ENCODE measurements at regions not wholly inside any gene's neighbourhood (a gene's known extent, or its start where the extent isn't known, plus 50 kb on each side); places are given as distances from the start of the nearest gene placed in this dataset.

DNA sequence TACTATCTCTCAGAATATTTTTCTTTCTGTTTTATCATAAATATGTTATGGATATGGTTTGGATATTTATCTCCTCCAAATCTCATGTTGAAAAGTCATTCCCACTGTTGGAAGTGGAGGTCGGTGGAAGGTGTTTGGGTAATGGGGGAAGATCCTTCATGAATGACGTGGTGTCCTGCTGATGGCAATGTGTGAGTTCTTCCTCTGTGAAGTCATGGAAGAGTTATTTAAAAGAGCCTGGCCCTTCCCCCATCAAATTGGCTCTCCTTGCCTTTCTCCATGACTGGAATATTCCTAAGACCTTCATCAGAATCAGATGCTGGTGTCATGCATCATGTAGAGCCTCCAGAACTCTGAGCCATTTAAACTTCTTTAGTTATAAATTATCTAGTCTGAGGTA lies 1291.6 kb downstream of the FSCB start:
- Histone ChIP-seq H3K27ac (ENCODE audit: extremely low read depth, low read depth, low read length) (no peak overlapping the region), H3K9me3 (ENCODE audit: control insufficient read depth, insufficient read depth, low read depth, low read length) (no peaks in the 10 kb centered on the region), H3K4me3 (ENCODE audit: low read depth, low read length) (no peak overlapping the region), H3K36me3 (ENCODE audit: control insufficient read depth in 2 of 2, insufficient read depth in 1 of 2, low read length in 2 of 2) (no peaks in the 10 kb centered on the region), H3K4me1 (ENCODE audit: control insufficient read depth, insufficient read depth, low read length) (no peaks in the 10 kb centered on the region)
- ChIA-PET CTCF (no interaction called here), POLR2A (no interaction called here)
- TF ChIP-seq IKZF3 (tag by site-specific recombination; IDR thresholded peaks at IDR 0.05) (no peak), SALL2 (tag by site-specific recombination; IDR thresholded peaks at IDR 0.05; ENCODE audit: borderline replicate concordance) (no peak), ZNF112 (tag by site-specific recombination; IDR thresholded peaks at IDR 0.05) (no peak), ZNF521 (tag by site-specific recombination; IDR thresholded peaks at IDR 0.05) (no peak), ZNF423 (tag by site-specific recombination; IDR thresholded peaks at IDR 0.05) (no peak), ZNF354C (tag by site-specific recombination; IDR thresholded peaks at IDR 0.05; ENCODE audit: borderline replicate concordance, low read depth) (no peak), ZNF549 (tag by site-specific recombination; IDR thresholded peaks at IDR 0.05) (no peak), TCF7L2 (IDR thresholded peaks at IDR 0.05; ENCODE audit: borderline replicate concordance, low read depth, low read length) (no peak), ZNF214 (tag by site-specific recombination; IDR thresholded peaks at IDR 0.05; ENCODE audit: borderline replicate concordance) (no peak), FEZF1 (tag by site-specific recombination; IDR thresholded peaks at IDR 0.05) (no peak), GLI4 (tag by site-specific recombination; IDR thresholded peaks at IDR 0.05) (no peak), ZFP41 (tag by site-specific recombination; IDR thresholded peaks at IDR 0.05; ENCODE audit: borderline replicate concordance) (no peak), ZNF248 (tag by site-specific recombination; IDR thresholded peaks at IDR 0.05) (no peak), GFI1B (tag by site-specific recombination; IDR thresholded peaks at IDR 0.05) (no peak), ZNF701 (tag by site-specific recombination; IDR thresholded peaks at IDR 0.05) (no peak), ZSCAN23 (tag by site-specific recombination; IDR thresholded peaks at IDR 0.05) (no peak), ZNF658 (tag by site-specific recombination; IDR thresholded peaks at IDR 0.05) (no peak)
- TF ChIP-seq, protein P1, sequence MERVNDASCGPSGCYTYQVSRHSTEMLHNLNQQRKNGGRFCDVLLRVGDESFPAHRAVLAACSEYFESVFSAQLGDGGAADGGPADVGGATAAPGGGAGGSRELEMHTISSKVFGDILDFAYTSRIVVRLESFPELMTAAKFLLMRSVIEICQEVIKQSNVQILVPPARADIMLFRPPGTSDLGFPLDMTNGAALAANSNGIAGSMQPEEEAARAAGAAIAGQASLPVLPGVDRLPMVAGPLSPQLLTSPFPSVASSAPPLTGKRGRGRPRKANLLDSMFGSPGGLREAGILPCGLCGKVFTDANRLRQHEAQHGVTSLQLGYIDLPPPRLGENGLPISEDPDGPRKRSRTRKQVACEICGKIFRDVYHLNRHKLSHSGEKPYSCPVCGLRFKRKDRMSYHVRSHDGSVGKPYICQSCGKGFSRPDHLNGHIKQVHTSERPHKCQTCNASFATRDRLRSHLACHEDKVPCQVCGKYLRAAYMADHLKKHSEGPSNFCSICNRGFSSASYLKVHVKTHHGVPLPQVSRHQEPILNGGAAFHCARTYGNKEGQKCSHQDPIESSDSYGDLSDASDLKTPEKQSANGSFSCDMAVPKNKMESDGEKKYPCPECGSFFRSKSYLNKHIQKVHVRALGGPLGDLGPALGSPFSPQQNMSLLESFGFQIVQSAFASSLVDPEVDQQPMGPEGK (tag by site-specific recombination; IDR thresholded peaks at IDR 0.05), result no peak
- TF ChIP-seq, protein P2, sequence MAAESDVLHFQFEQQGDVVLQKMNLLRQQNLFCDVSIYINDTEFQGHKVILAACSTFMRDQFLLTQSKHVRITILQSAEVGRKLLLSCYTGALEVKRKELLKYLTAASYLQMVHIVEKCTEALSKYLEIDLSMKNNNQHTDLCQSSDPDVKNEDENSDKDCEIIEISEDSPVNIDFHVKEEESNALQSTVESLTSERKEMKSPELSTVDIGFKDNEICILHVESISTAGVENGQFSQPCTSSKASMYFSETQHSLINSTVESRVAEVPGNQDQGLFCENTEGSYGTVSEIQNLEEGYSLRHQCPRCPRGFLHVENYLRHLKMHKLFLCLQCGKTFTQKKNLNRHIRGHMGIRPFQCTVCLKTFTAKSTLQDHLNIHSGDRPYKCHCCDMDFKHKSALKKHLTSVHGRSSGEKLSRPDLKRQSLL (tag by site-specific recombination; IDR thresholded peaks at IDR 0.05), result no peak

DNA sequence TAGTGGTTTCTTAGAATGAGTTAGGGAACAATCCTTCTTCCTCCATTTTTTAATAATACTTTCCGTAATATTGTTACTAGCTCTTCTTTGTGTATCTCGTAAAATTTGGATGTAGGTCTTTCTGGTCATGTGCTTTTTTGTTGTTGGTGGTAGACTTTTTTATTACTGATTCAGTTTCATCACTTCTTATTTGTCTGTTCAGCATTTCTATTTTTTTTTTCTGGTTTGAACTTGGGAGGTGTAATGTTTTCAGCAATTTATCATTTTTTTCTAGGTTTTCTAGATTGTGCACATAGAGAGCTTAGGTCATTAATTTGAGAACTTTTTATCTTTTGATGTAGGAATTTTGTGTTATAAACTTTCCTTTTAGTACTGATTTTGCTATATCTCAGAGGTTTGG lies 1299.9 kb downstream of the FSCB start:
- ChIA-PET POLR2A (no interaction called here), CTCF (no interaction called here)
- H3K4me3 ChIP-seq (ENCODE audit: low read depth, low read length), result no peak overlapping the region
- no peak overlapping the region for H3K27ac ChIP-seq (ENCODE audit: extremely low read depth, low read depth, low read length)
- H3K36me3 ChIP-seq (ENCODE audit: control insufficient read depth in 2 of 2, insufficient read depth in 1 of 2, low read length in 2 of 2), result no peaks in the 10 kb centered on the region
- no peaks in the 10 kb centered on the region for H3K4me1 ChIP-seq (ENCODE audit: control insufficient read depth, insufficient read depth, low read length)
- H3K9me3 ChIP-seq (ENCODE audit: control insufficient read depth, insufficient read depth, low read depth, low read length), result no peaks in the 10 kb centered on the region
- TF ChIP-seq, protein P3, sequence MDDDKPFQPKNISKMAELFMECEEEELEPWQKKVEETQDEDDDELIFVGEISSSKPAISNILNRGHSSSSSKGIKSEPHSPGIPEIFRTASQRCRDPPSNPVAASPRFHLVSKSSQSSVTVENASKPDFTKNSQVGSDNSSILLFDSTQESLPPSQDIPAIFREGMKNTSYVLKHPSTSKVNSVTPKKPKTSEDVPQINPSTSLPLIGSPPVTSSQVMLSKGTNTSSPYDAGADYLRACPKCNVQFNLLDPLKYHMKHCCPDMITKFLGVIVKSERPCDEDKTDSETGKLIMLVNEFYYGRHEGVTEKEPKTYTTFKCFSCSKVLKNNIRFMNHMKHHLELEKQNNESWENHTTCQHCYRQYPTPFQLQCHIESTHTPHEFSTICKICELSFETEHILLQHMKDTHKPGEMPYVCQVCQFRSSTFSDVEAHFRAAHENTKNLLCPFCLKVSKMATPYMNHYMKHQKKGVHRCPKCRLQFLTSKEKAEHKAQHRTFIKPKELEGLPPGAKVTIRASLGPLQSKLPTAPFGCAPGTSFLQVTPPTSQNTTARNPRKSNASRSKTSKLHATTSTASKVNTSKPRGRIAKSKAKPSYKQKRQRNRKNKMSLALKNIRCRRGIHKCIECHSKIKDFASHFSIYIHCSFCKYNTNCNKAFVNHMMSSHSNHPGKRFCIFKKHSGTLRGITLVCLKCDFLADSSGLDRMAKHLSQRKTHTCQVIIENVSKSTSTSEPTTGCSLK (tag by site-specific recombination; IDR thresholded peaks at IDR 0.05), result no peak
- no peak for TF ChIP-seq ZNF239 (tag by site-specific recombination; IDR thresholded peaks at IDR 0.05)
- TF ChIP-seq ZFP41 (tag by site-specific recombination; IDR thresholded peaks at IDR 0.05; ENCODE audit: borderline replicate concordance), result no peak
- TF ChIP-seq ZBTB20 (tag by site-specific recombination; IDR thresholded peaks at IDR 0.05), result no peak
- TF ChIP-seq, protein P4, sequence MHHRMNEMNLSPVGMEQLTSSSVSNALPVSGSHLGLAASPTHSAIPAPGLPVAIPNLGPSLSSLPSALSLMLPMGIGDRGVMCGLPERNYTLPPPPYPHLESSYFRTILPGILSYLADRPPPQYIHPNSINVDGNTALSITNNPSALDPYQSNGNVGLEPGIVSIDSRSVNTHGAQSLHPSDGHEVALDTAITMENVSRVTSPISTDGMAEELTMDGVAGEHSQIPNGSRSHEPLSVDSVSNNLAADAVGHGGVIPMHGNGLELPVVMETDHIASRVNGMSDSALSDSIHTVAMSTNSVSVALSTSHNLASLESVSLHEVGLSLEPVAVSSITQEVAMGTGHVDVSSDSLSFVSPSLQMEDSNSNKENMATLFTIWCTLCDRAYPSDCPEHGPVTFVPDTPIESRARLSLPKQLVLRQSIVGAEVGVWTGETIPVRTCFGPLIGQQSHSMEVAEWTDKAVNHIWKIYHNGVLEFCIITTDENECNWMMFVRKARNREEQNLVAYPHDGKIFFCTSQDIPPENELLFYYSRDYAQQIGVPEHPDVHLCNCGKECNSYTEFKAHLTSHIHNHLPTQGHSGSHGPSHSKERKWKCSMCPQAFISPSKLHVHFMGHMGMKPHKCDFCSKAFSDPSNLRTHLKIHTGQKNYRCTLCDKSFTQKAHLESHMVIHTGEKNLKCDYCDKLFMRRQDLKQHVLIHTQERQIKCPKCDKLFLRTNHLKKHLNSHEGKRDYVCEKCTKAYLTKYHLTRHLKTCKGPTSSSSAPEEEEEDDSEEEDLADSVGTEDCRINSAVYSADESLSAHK (tag by site-specific recombination; IDR thresholded peaks at IDR 0.05), result no peak
- TF ChIP-seq ZNF341 (tag by site-specific recombination; IDR thresholded peaks at IDR 0.05; ENCODE audit: low read depth), result no peak
- no peak for TF ChIP-seq ZNF596 (tag by site-specific recombination; IDR thresholded peaks at IDR 0.05)
- TF ChIP-seq, protein P2 (tag by site-specific recombination; IDR thresholded peaks at IDR 0.05), result no peak
- no peak for TF ChIP-seq ZNF302 (tag by site-specific recombination; IDR thresholded peaks at IDR 0.05; ENCODE audit: low read depth)
- no peak for TF ChIP-seq ZNF416 (tag by site-specific recombination; IDR thresholded peaks at IDR 0.05)
- no peak for TF ChIP-seq OSR2 (tag by site-specific recombination; IDR thresholded peaks at IDR 0.05)
- TF ChIP-seq ZNF423 (tag by site-specific recombination; IDR thresholded peaks at IDR 0.05), result no peak
- no peak for TF ChIP-seq ZNF701 (tag by site-specific recombination; IDR thresholded peaks at IDR 0.05)

All from HEK293 (cell line).